ENCODE measurements at regions not wholly inside any gene's neighbourhood (a gene's known extent, or its start where the extent isn't known, plus 50 kb on each side); places are given as distances from the start of the nearest gene placed in this dataset.
"Not testable (repeated sequence)": the region's sequence is repeated elsewhere in the genome, so short reads cannot be mapped to it uniquely, and the experiment has no call there.

GRCh38 chr10:44101082-44101481 lies 283.8 kb downstream of the CXCL12 start:
- DNase-seq (ENCODE audit: low read depth): no peak

GRCh38 chr10:44099511-44099910 lies 285.4 kb downstream of the CXCL12 start:
- no peak for DNase-seq (ENCODE audit: low read depth)

- not testable (repeated sequence) for DNase-seq (ENCODE audit: low read depth)
Measured at GRCh38 chr10:44096217-44096616, 288.7 kb downstream of the CXCL12 start.

GRCh38 chr10:44089671-44090070 lies 295.2 kb downstream of the CXCL12 start:
- DNase-seq (ENCODE audit: low read depth): no peak

GRCh38 chr10:44087403-44087802 lies 297.5 kb downstream of the CXCL12 start:
- no peak for DNase-seq (ENCODE audit: low read depth)

GRCh38 chr10:44083719-44084400 lies 301.0 kb downstream of the CXCL12 start:
- no peak for DNase-seq (ENCODE audit: low read depth)

GRCh38 chr10:44071479-44071878 lies 313.4 kb downstream of the CXCL12 start:
- DNase-seq (ENCODE audit: low read depth): no peak

GRCh38 chr10:44070282-44070681 lies 314.6 kb downstream of the CXCL12 start:
- DNase-seq (ENCODE audit: low read depth): no peak

GRCh38 chr10:44069573-44069972 lies 315.3 kb downstream of the CXCL12 start:
- no peak for DNase-seq (ENCODE audit: low read depth)

GRCh38 chr10:44068716-44069482 lies 316.0 kb downstream of the CXCL12 start:
- no peak for DNase-seq (ENCODE audit: low read depth)

- no peak for DNase-seq (ENCODE audit: low read depth)
Measured at GRCh38 chr10:44067432-44067831, 317.5 kb downstream of the CXCL12 start.

GRCh38 chr10:44066527-44067255 lies 318.2 kb downstream of the CXCL12 start:
- DNase-seq (ENCODE audit: low read depth): no peak

- DNase-seq (ENCODE audit: low read depth): no peak
Measured at GRCh38 chr10:44065788-44066526, 318.9 kb downstream of the CXCL12 start.

- no peak for DNase-seq (ENCODE audit: low read depth)
Measured at GRCh38 chr10:44064987-44065787, 319.7 kb downstream of the CXCL12 start.

GRCh38 chr10:44064317-44064716 lies 320.6 kb downstream of the CXCL12 start:
- no peak for DNase-seq (ENCODE audit: low read depth)

GRCh38 chr10:44063686-44064085 lies 321.2 kb downstream of the CXCL12 start:
- DNase-seq (ENCODE audit: low read depth): no peak

GRCh38 chr10:44060719-44061118 lies 324.2 kb downstream of the CXCL12 start:
- DNase-seq (ENCODE audit: low read depth): no peak

GRCh38 chr10:44060221-44060620 lies 324.7 kb downstream of the CXCL12 start:
- no peak for DNase-seq (ENCODE audit: low read depth)

GRCh38 chr10:44058259-44058658 lies 326.6 kb downstream of the CXCL12 start:
- DNase-seq (ENCODE audit: low read depth): no peak

- no peak for DNase-seq (ENCODE audit: low read depth)
Measured at GRCh38 chr10:44056967-44057805, 327.7 kb downstream of the CXCL12 start.
